GM12878 (cell line): ENCODE measurements at regions not wholly inside any gene's neighbourhood (a gene's known extent, or its start where the extent isn't known, plus 50 kb on each side); places are given as distances from the start of the nearest gene placed in this dataset.

Experiments used
- HDAC2 ChIP-seq: fragments of 200-600 bp; sonication (generic); IDR thresholded peaks from 2 replicates; pipeline ENCODE4 v1.6.1; 2017
- JUND ChIP-seq: IDR thresholded peaks from 2 replicates; pipeline ENCODE4 v1.6.1; 2012; ENCODE audit warnings: low read depth, mild to moderate bottlenecking, low read length, improper control_type of control experiment, moderate library complexity
- MEF2A ChIP-seq: IDR thresholded peaks from 2 replicates; pipeline ENCODE4 v1.6.1; 2011; ENCODE audit warnings: low read depth, mild to moderate bottlenecking, low read length, moderate library complexity; ENCODE audit not compliant: insufficient read depth
- MXI1 ChIP-seq: fragments of 150-350 bp; IDR thresholded peaks from 2 replicates; pipeline ENCODE4 v1.6.1; 2011; ENCODE audit warnings: low read depth, mild to moderate bottlenecking, inconsistent platforms, low read length, improper control_type of control experiment
- YY1 ChIP-seq: IDR thresholded peaks from 2 replicates; pipeline ENCODE4 v1.6.1; 2011; ENCODE audit warnings: low read depth, mild to moderate bottlenecking, low read length
- ZBTB11 ChIP-seq: fragments of 450-650 bp; formaldehyde crosslinking; IDR thresholded peaks from 2 replicates; pipeline ENCODE4 v1.5.0; 2022; ENCODE audit warnings: mild to moderate bottlenecking, missing genetic modification characterization
- ZNF274 ChIP-seq: IDR thresholded peaks from one replicate; pipeline ENCODE4 v1.8.0; 2011; ENCODE audit not compliant: insufficient read length, insufficient read depth
- ZNF592 ChIP-seq: fragments of 450-650 bp; IDR thresholded peaks from 2 replicates; pipeline ENCODE4 v1.6.1; 2017; ENCODE audit warnings: mild to moderate bottlenecking, moderate library complexity
- TF ChIP-seq, protein P1 (sequence below): fragments of 450-650 bp; conservative IDR thresholded peaks from 2 replicates; pipeline ENCODE4 v1.6.1; 2017; ENCODE audit warnings: mild to moderate bottlenecking, moderate library complexity
- TF ChIP-seq, protein P2 (sequence below): fragments of 450-650 bp; formaldehyde crosslinking; IDR thresholded peaks from 2 replicates; pipeline ENCODE4 v1.4.0; 2020; ENCODE audit warnings: mild to moderate bottlenecking, moderate library complexity

DNA sequence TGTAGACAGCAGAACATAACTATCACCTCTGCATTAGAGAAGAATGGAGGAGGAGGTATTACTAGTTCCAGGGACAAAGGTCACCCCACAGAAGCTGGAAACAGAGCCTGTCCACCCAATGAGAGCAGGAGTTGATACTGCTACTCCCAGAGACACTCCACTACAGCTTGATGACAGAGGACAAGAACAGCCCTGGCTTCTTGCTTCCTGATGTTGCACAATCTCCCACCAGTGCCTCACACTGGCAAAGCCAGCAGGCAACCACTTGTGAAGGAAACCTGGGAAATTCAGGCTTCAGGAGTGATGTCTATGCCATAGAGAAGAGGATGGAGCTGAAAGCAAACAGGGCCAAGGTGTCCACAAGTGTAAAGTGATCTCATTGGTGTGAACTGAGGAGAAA lies 78.0 kb upstream of the POU1F1 start (continued):
- TF ChIP-seq, protein P1, sequence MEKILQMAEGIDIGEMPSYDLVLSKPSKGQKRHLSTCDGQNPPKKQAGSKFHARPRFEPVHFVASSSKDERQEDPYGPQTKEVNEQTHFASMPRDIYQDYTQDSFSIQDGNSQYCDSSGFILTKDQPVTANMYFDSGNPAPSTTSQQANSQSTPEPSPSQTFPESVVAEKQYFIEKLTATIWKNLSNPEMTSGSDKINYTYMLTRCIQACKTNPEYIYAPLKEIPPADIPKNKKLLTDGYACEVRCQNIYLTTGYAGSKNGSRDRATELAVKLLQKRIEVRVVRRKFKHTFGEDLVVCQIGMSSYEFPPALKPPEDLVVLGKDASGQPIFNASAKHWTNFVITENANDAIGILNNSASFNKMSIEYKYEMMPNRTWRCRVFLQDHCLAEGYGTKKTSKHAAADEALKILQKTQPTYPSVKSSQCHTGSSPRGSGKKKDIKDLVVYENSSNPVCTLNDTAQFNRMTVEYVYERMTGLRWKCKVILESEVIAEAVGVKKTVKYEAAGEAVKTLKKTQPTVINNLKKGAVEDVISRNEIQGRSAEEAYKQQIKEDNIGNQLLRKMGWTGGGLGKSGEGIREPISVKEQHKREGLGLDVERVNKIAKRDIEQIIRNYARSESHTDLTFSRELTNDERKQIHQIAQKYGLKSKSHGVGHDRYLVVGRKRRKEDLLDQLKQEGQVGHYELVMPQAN = no peak
- TF ChIP-seq ZNF274 (no peak), ZNF592 (no peak), ZBTB11 (CRISPR knock-in tag) (no peak), YY1 (no peak), MXI1 (no peak), MEF2A (no peak), HDAC2 (no peak), JUND (no peak)
- TF ChIP-seq, protein P2, sequence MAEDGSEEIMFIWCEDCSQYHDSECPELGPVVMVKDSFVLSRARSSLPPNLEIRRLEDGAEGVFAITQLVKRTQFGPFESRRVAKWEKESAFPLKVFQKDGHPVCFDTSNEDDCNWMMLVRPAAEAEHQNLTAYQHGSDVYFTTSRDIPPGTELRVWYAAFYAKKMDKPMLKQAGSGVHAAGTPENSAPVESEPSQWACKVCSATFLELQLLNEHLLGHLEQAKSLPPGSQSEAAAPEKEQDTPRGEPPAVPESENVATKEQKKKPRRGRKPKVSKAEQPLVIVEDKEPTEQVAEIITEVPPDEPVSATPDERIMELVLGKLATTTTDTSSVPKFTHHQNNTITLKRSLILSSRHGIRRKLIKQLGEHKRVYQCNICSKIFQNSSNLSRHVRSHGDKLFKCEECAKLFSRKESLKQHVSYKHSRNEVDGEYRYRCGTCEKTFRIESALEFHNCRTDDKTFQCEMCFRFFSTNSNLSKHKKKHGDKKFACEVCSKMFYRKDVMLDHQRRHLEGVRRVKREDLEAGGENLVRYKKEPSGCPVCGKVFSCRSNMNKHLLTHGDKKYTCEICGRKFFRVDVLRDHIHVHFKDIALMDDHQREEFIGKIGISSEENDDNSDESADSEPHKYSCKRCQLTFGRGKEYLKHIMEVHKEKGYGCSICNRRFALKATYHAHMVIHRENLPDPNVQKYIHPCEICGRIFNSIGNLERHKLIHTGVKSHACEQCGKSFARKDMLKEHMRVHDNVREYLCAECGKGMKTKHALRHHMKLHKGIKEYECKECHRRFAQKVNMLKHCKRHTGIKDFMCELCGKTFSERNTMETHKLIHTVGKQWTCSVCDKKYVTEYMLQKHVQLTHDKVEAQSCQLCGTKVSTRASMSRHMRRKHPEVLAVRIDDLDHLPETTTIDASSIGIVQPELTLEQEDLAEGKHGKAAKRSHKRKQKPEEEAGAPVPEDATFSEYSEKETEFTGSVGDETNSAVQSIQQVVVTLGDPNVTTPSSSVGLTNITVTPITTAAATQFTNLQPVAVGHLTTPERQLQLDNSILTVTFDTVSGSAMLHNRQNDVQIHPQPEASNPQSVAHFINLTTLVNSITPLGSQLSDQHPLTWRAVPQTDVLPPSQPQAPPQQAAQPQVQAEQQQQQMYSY (CRISPR knock-in tag) = no peak
